ENCODE measurements at regions not wholly inside any gene's neighbourhood (a gene's known extent, or its start where the extent isn't known, plus 50 kb on each side); places are given as distances from the start of the nearest gene placed in this dataset.
"Not testable (repeated sequence)": the region's sequence is repeated elsewhere in the genome, so short reads cannot be mapped to it uniquely, and the experiment has no call there.

DNA sequence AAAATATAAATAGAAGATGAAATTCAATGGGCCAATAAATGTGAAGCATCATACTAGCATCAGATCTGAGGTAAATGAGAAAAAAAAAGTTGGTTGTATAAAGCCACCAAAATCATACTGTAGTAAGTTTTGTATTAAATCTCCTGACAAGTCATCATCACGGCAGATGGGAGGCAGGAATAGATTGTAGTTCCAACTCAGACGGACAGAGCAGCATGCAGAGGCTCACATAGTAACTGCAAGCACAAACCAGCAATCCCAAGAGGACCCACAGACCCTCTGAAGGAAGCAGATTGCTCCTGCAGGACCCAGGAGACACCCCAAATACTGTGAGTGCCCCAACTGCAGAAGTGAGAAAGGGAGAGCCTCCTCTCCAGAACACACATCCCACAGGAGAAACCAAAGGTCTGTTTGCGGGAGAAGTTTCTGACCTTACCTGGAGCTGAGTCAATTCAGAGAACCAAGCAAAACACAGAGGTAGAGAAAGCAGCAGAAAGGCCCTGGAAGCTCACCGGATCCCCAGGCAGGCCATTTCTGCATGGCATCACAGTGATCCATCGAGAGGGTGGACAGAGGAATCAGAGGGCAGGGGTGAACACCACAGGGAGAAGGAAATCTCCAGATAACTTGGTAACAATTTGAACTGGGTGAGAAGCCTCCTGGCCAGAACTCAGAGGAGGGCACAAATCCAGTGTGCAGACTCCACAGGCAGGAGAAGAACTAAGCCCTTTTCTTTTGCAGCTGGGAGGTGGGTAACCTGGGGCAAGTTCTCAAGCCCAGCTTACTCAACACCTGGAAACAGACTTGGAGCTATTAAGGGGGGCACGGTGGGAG is 141.6 kb upstream of the ARHGEF26 start:
- H3K4me1 ChIP-seq, result no peaks in the 10 kb centered on the region
- H3K27me3 ChIP-seq (ENCODE audit: low read depth), result no peaks in the 10 kb centered on the region
- TF ChIP-seq, protein P1, sequence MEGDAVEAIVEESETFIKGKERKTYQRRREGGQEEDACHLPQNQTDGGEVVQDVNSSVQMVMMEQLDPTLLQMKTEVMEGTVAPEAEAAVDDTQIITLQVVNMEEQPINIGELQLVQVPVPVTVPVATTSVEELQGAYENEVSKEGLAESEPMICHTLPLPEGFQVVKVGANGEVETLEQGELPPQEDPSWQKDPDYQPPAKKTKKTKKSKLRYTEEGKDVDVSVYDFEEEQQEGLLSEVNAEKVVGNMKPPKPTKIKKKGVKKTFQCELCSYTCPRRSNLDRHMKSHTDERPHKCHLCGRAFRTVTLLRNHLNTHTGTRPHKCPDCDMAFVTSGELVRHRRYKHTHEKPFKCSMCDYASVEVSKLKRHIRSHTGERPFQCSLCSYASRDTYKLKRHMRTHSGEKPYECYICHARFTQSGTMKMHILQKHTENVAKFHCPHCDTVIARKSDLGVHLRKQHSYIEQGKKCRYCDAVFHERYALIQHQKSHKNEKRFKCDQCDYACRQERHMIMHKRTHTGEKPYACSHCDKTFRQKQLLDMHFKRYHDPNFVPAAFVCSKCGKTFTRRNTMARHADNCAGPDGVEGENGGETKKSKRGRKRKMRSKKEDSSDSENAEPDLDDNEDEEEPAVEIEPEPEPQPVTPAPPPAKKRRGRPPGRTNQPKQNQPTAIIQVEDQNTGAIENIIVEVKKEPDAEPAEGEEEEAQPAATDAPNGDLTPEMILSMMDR (IDR thresholded peaks at IDR 0.05), result no peak
- ATAC-seq (no peak), DNase-seq (no peak)
- H3K4me3 ChIP-seq, result no peak overlapping the region
- no peaks in the 10 kb centered on the region for H3K36me3 ChIP-seq
- no peaks in the 10 kb centered on the region for H3K9me3 ChIP-seq
- intact Hi-C loops (cut with DNase I), result no loop called here
- H3K27ac ChIP-seq, result no peak overlapping the region

DNA sequence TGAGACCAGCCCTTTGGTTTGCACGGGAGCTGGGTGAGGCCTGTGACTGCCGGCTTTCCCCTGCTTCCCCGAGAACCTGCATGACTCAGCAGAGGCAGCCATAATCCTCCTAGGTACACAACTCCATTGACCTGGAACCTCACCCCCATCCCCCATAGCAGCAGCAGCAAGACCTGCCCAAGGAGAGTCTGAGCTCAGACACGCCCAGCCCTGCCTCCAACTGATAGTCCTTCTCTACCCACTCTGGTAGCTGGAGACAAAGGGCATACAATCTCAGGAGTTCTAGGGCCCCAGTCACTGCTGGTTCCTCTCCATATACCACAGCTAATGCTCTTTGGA is 141.0 kb upstream of the ARHGEF26 start:
- H3K4me3 ChIP-seq, result no peak overlapping the region
- no peaks in the 10 kb centered on the region for H3K4me1 ChIP-seq
- H3K36me3 ChIP-seq, result no peaks in the 10 kb centered on the region
- no peaks in the 10 kb centered on the region for H3K27me3 ChIP-seq (ENCODE audit: low read depth)
- TF ChIP-seq, protein P1 (IDR thresholded peaks at IDR 0.05), result no peak
- DNase-seq (no peak), ATAC-seq (no peak)
- no peaks in the 10 kb centered on the region for H3K9me3 ChIP-seq
- no peak overlapping the region for H3K27ac ChIP-seq
- intact Hi-C loops (cut with DNase I), result no loop called here

DNA sequence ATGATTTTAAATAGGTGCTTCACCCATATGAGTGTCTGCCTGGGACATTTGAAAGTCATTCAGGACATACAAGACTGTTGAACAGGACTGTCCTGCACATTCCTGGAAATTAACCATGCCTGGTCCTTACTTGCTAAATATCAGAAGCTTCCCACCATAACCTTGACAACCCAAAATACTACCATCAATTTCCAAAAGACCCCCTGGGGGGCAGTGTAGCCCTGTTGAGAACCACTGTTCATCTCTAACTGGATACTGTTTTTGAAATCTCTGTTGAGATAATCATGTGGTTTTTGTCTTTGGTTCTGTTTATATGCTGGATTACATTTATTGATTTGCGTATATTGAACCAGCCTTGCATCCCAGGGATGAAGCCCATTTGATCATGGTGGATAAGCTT is 123.8 kb upstream of the ARHGEF26 start:
- ATAC-seq; H3K9me3 ChIP-seq; DNase-seq; H3K36me3 ChIP-seq; H3K4me3 ChIP-seq; H3K27me3 ChIP-seq (ENCODE audit: low read depth); H3K4me1 ChIP-seq; intact Hi-C loops (cut with DNase I); H3K27ac ChIP-seq: not testable (repeated sequence)
- TF ChIP-seq, protein P1 (IDR thresholded peaks at IDR 0.05), result peak; percentile 25

DNA sequence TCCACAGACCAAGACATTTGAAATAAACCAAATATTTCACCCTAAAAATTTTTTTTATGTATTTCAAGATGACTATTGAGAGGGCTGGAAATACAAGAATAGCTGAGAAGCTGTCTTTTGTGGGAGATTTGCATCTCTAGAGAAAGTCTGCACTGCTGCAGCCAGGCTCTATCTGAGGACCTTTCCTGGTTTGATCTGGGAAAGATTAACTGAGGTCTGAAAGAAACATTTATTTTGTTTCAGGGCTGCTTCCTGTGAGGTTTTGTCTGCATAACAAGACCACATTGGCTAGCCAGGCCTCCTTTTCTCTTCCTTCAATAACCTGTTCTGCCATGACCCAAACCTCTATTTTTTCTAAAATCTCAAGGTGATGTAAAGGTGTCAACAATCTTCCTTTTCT is 117.5 kb upstream of the ARHGEF26 start:
- no peak overlapping the region for H3K4me3 ChIP-seq
- no peaks in the 10 kb centered on the region for H3K9me3 ChIP-seq
- TF ChIP-seq, protein P1 (IDR thresholded peaks at IDR 0.05), result no peak
- no peaks in the 10 kb centered on the region for H3K36me3 ChIP-seq
- H3K27ac ChIP-seq, result no peak overlapping the region
- no peaks in the 10 kb centered on the region for H3K4me1 ChIP-seq
- DNase-seq (no peak), ATAC-seq (no peak)
- intact Hi-C loops (cut with DNase I), result no loop called here
- no peaks in the 10 kb centered on the region for H3K27me3 ChIP-seq (ENCODE audit: low read depth)

DNA sequence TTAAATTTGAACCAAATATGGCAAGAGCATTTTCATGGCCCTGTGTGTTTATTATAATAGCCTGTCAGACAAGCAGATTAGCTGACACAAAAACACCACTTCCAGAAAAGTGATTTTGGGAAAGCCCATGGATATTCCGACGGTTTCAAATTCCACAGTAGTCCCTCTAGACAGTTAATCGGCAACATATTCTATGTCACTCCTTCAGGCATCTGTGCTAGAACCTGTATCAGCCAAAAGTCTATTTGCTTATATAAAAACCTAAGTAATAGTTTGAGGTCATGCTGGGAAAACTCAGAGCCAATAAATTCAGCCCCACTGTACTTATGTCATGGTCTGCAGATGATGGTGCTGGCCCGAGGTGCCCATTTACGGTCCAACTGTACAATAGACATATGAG is 110.2 kb upstream of the ARHGEF26 start:
- H3K27me3 ChIP-seq (ENCODE audit: low read depth), result no peaks in the 10 kb centered on the region
- intact Hi-C loops (cut with DNase I), result no loop called here
- no peak overlapping the region for H3K4me3 ChIP-seq
- H3K27ac ChIP-seq, result no peak overlapping the region
- ATAC-seq (no peak), DNase-seq (no peak)
- TF ChIP-seq, protein P1 (IDR thresholded peaks at IDR 0.05), result no peak
- no peaks in the 10 kb centered on the region for H3K4me1 ChIP-seq
- H3K36me3 ChIP-seq, result no peaks in the 10 kb centered on the region
- H3K9me3 ChIP-seq, result no peaks in the 10 kb centered on the region
